ENCODE measurements at regions not wholly inside any gene's neighbourhood (a gene's known extent, or its start where the extent isn't known, plus 50 kb on each side); places are given as distances from the start of the nearest gene placed in this dataset.
"Not testable (repeated sequence)": the region's sequence is repeated elsewhere in the genome, so short reads cannot be mapped to it uniquely, and the experiment has no call there.

GRCh38 chr3:159263750-159264553 is 462.1 kb downstream of the MFSD1 start:
- peak in 13 of 56 donors; percentile 5 to 66 (median 15) for DNase-seq

- DNase-seq: no peak
Observed at GRCh38 chr3:159265705-159266104, 463.9 kb downstream of the MFSD1 start.

- DNase-seq: peak in 6 of 56 donors; percentile 6 to 35 (median 18)
Observed at GRCh38 chr3:159266779-159267178, 464.9 kb downstream of the MFSD1 start.

GRCh38 chr3:159271799-159272512 is 470.1 kb downstream of the MFSD1 start:
- DNase-seq: no peak

- DNase-seq: no peak
Observed at GRCh38 chr3:159273070-159273469, 471.2 kb downstream of the MFSD1 start.

GRCh38 chr3:159273608-159274007 is 471.8 kb downstream of the MFSD1 start:
- peak in 1 of 56 donors; percentile 3 for DNase-seq

GRCh38 chr3:159275741-159276140 is 473.9 kb downstream of the MFSD1 start:
- no peak for DNase-seq

- no peak for DNase-seq
Observed at GRCh38 chr3:159277814-159278213, 476.0 kb downstream of the MFSD1 start.

GRCh38 chr3:159280386-159281191 is 478.7 kb downstream of the MFSD1 start:
- peak in 1 of 56 donors; percentile 5 for DNase-seq

- no peak for DNase-seq
Observed at GRCh38 chr3:159293493-159293892, 491.6 kb downstream of the MFSD1 start.

- no peak for DNase-seq
Observed at GRCh38 chr3:159301961-159302360, 500.1 kb downstream of the MFSD1 start.

GRCh38 chr3:159305017-159305416 is 503.2 kb downstream of the MFSD1 start:
- DNase-seq: no peak

- DNase-seq: not testable (repeated sequence)
Observed at GRCh38 chr3:159316706-159317105, 514.9 kb downstream of the MFSD1 start.

- no peak for DNase-seq
Observed at GRCh38 chr3:159319156-159319555, 517.3 kb downstream of the MFSD1 start.

- DNase-seq: peak in 11 of 56 donors; percentile 0 to 45 (median 3)
Observed at GRCh38 chr3:159322322-159322939, 520.6 kb downstream of the MFSD1 start.

- no peak for DNase-seq
Observed at GRCh38 chr3:159323848-159324247, 522.0 kb downstream of the MFSD1 start.

- no peak for DNase-seq
Observed at GRCh38 chr3:159326998-159327397, 525.1 kb downstream of the MFSD1 start.

GRCh38 chr3:159332535-159333099 is 530.8 kb downstream of the MFSD1 start:
- DNase-seq: no peak

- no peak for DNase-seq
Observed at GRCh38 chr3:159339131-159339530, 537.3 kb downstream of the MFSD1 start.

- no peak for DNase-seq
Observed at GRCh38 chr3:159340877-159341500, 539.1 kb downstream of the MFSD1 start.
